ENCODE measurements at regions not wholly inside any gene's neighbourhood (a gene's known extent, or its start where the extent isn't known, plus 50 kb on each side); places are given as distances from the start of the nearest gene placed in this dataset.

GRCh38 chr13:106391271-106391670 lies 144.2 kb downstream of the EFNB2 start:
- Histone ChIP-seq H3K9me3 (no peaks in the 10 kb centered on the region), H3K27ac (no peak overlapping the region), H3K27me3 (no peaks in the 10 kb centered on the region), H3K36me3 (no peaks in the 10 kb centered on the region), H3K4me1 (no peaks in the 10 kb centered on the region), H3K4me3 (no peak overlapping the region)
- no peak for TF ChIP-seq POLR2A (IDR thresholded peaks at IDR 0.05)
- TF ChIP-seq CTCF (IDR thresholded peaks at IDR 0.05), result no peak
- no peak for TF ChIP-seq POLR2AphosphoS5 (IDR thresholded peaks at IDR 0.05; ENCODE audit: insufficient read depth in 1 of 2, low read depth in 1 of 2)
- DNase-seq (ENCODE audit: extremely low spot score in 2 of 2), result no peak
- intact Hi-C loops (cut with DNase I), result no loop called here

- TF ChIP-seq POLR2AphosphoS5 (IDR thresholded peaks at IDR 0.05; ENCODE audit: insufficient read depth in 1 of 2, low read depth in 1 of 2), result no peak
- no peak for TF ChIP-seq CTCF (IDR thresholded peaks at IDR 0.05)
- no peak for TF ChIP-seq POLR2A (IDR thresholded peaks at IDR 0.05)
- H3K4me3 ChIP-seq, result no peak overlapping the region
- no peak for DNase-seq (ENCODE audit: extremely low spot score in 2 of 2)
- no peaks in the 10 kb centered on the region for H3K36me3 ChIP-seq
- no peaks in the 10 kb centered on the region for H3K4me1 ChIP-seq
- intact Hi-C loops (cut with DNase I), result no loop called here
- H3K27me3 ChIP-seq, result no peaks in the 10 kb centered on the region
- H3K9me3 ChIP-seq, result no peaks in the 10 kb centered on the region
- no peak overlapping the region for H3K27ac ChIP-seq
Observed at GRCh38 chr13:106390367-106390766, 145.1 kb downstream of the EFNB2 start.

GRCh38 chr13:106385654-106386053 lies 149.8 kb downstream of the EFNB2 start:
- Histone ChIP-seq H3K27ac (no peak overlapping the region), H3K27me3 (no peaks in the 10 kb centered on the region), H3K4me3 (no peak overlapping the region), H3K36me3 (no peaks in the 10 kb centered on the region), H3K9me3 (no peaks in the 10 kb centered on the region), H3K4me1 (no peaks in the 10 kb centered on the region)
- TF ChIP-seq CTCF (IDR thresholded peaks at IDR 0.05) (no peak), POLR2AphosphoS5 (IDR thresholded peaks at IDR 0.05; ENCODE audit: insufficient read depth in 1 of 2, low read depth in 1 of 2) (no peak), POLR2A (IDR thresholded peaks at IDR 0.05) (no peak)
- no peak for DNase-seq (ENCODE audit: extremely low spot score in 2 of 2)
- intact Hi-C loops (cut with DNase I), result no loop called here

- Histone ChIP-seq H3K9me3 (no peaks in the 10 kb centered on the region), H3K4me1 (no peaks in the 10 kb centered on the region), H3K27me3 (no peaks in the 10 kb centered on the region), H3K4me3 (no peak overlapping the region), H3K27ac (no peak overlapping the region), H3K36me3 (no peaks in the 10 kb centered on the region)
- no peak for DNase-seq (ENCODE audit: extremely low spot score in 2 of 2)
- TF ChIP-seq CTCF (IDR thresholded peaks at IDR 0.05) (no peak), POLR2A (IDR thresholded peaks at IDR 0.05) (no peak), POLR2AphosphoS5 (IDR thresholded peaks at IDR 0.05; ENCODE audit: insufficient read depth in 1 of 2, low read depth in 1 of 2) (no peak)
- intact Hi-C loops (cut with DNase I), result no loop called here
Observed at GRCh38 chr13:106384516-106384915, 150.9 kb downstream of the EFNB2 start.

GRCh38 chr13:106383791-106384190 lies 151.7 kb downstream of the EFNB2 start:
- Histone ChIP-seq H3K27ac (no peak overlapping the region), H3K9me3 (no peaks in the 10 kb centered on the region), H3K4me3 (no peak overlapping the region), H3K36me3 (no peaks in the 10 kb centered on the region), H3K4me1 (no peaks in the 10 kb centered on the region), H3K27me3 (no peaks in the 10 kb centered on the region)
- TF ChIP-seq POLR2A (IDR thresholded peaks at IDR 0.05) (no peak), CTCF (IDR thresholded peaks at IDR 0.05) (no peak), POLR2AphosphoS5 (IDR thresholded peaks at IDR 0.05; ENCODE audit: insufficient read depth in 1 of 2, low read depth in 1 of 2) (no peak)
- intact Hi-C loops (cut with DNase I), result no loop called here
- DNase-seq (ENCODE audit: extremely low spot score in 2 of 2), result no peak

Measured in vagina (tissue), 2 donors.